OCI-LY7 (cell line): ENCODE measurements at regions not wholly inside any gene's neighbourhood (a gene's known extent, or its start where the extent isn't known, plus 50 kb on each side); places are given as distances from the start of the nearest gene placed in this dataset.

Experiments used
- BruUV-seq: library from RNA; stranded (reverse); fragments of 400-500 nt; replicated peaks from 2 replicates; lab custom pipeline; 2021; lab: Mats Ljungman, UMichigan
- CTCF ChIA-PET: fragments of 300-600 bp; sonication (Branson Sonifier 250); formaldehyde crosslinking; loops from one replicate; lab custom pipeline; 2022; ENCODE audit warnings: antibody characterized with exemption; ENCODE audit not compliant: unreplicated experiment; lab: Charles Lee
- POLR2A ChIA-PET: fragments of 300-600 bp; sonication (Branson Sonifier 250); formaldehyde crosslinking; loops from one replicate; lab custom pipeline; 2022; ENCODE audit warnings: antibody characterized with exemption; lab: Charles Lee
- DNase-seq: peaks from one replicate; pipeline ENCODE4 v3.0.0-alpha.2; 2015; ENCODE audit warnings: low spot score
- H2AFZ ChIP-seq: fragments of 200-600 bp; sonication (generic), shearing (Covaris generic); 2 replicates; pipeline ENCODE4 v1.6.1; 2014; ENCODE audit warnings: mild to moderate bottlenecking, antibody characterized with exemption, low read length, moderate library complexity
- H3K27ac ChIP-seq: fragments of 200-600 bp; sonication (generic); 2 replicates; pipeline ENCODE4 v1.5.1; 2014; ENCODE audit warnings: mixed run types, low read depth, mild to moderate bottlenecking, moderate library complexity, low read length, inconsistent platforms; ENCODE audit not compliant: poor library complexity, severe bottlenecking
- H3K36me3 ChIP-seq: fragments of 200-600 bp; sonication (generic); 2 replicates; pipeline ENCODE4 v1.6.1; 2014; ENCODE audit warnings: mild to moderate bottlenecking, antibody characterized with exemption, low read length, moderate library complexity, mixed read lengths; ENCODE audit not compliant: insufficient read depth
- H3K4me1 ChIP-seq: fragments of 200-600 bp; sonication (generic); 2 replicates; pipeline ENCODE4 v1.5.1; 2014; ENCODE audit warnings: mild to moderate bottlenecking, low read length; ENCODE audit not compliant: insufficient read depth, poor library complexity, severe bottlenecking
- H3K4me2 ChIP-seq: fragments of 200-600 bp; sonication (generic); 2 replicates; pipeline ENCODE4 v1.6.1; 2014; ENCODE audit warnings: mild to moderate bottlenecking, low read length
- H3K4me3 ChIP-seq: fragments of 200-600 bp; sonication (generic); 2 replicates; pipeline ENCODE4 v1.5.1; 2014; ENCODE audit warnings: mild to moderate bottlenecking, low read depth, low read length; ENCODE audit not compliant: poor library complexity, severe bottlenecking
- H3K79me2 ChIP-seq: fragments of 200-600 bp; sonication (generic); 2 replicates; pipeline ENCODE4 v1.6.1; 2016; ENCODE audit warnings: low read depth, mild to moderate bottlenecking, low read length, moderate library complexity, mixed read lengths; ENCODE audit not compliant: insufficient read depth
- H3K9me2 ChIP-seq: fragments of 200-600 bp; sonication (generic); 2 replicates; pipeline ENCODE4 v1.6.1; 2016; ENCODE audit warnings: mild to moderate bottlenecking, low read length, mixed read lengths; ENCODE audit not compliant: insufficient read depth
- H3K9me3 ChIP-seq: fragments of 200-600 bp; sonication (generic); 2 replicates; pipeline ENCODE4 v1.6.1; 2014; ENCODE audit warnings: mild to moderate bottlenecking, mixed run types, low read length, mixed read lengths
- H4K20me1 ChIP-seq: fragments of 200-600 bp; sonication (generic); 2 replicates; pipeline ENCODE4 v1.6.1; 2014; ENCODE audit warnings: mild to moderate bottlenecking, antibody characterized with exemption, low read length, moderate library complexity, mixed read lengths; ENCODE audit not compliant: insufficient read depth
- EZH2phosphoT487 ChIP-seq: fragments of 200-600 bp; sonication (generic); IDR thresholded peaks from 2 replicates; pipeline ENCODE4 v1.6.1; 2018; ENCODE audit warnings: low read depth, borderline replicate concordance, mild to moderate bottlenecking, mixed run types, antibody characterized with exemption, low read length, moderate library complexity, mixed read lengths
- intact Hi-C: fragments of 100-400 bp; cut with micrococcal nuclease; formaldehyde crosslinking; loops from one replicate; pipeline ENCODE4 v1.10.0; 2022; ENCODE audit not compliant: unreplicated experiment
- TF ChIP-seq, protein P1 (sequence below): fragments of 200-600 bp; sonication (generic); conservative IDR thresholded peaks from 2 replicates; pipeline ENCODE4 v1.5.1; 2014; ENCODE audit warnings: mild to moderate bottlenecking, antibody characterized with exemption, low read length, moderate library complexity, mixed read lengths

DNA sequence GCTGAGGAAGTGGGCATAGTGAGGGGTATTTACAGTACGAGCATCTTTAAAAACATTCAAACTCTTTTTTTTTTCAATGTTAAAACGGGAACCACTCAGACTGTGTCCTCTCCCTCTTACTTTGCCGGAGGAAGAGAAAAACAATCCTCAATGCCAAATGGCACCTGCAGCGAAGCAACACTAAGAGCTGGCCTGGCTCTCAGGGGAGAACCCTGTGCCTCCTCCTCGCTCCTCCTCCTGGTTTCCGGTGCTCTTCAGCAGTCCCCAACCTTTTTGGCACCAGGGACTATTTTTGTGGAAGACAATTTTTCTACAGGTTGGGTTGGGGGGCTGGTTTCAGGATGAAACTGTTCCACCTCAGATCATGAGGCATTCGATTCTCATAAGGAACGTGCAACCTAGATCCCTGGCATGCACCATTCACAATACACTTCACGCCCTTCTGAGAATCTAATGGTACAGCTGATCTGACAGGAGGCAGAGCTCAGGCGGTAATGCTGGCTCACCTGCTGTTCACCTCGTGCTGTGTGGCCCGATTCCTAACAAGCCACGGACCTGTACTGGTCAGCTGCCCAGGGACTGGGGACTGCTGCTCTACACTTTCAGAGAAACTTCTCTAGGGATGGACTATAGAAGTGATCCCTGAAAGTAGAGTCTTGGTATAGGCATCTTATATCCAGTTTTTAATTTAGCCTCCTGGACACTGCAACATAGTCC lies 404.1 kb downstream of the RAPGEF2 start:
- H2AFZ ChIP-seq: no peak overlapping the region
- no peaks in the 10 kb centered on the region for H3K79me2 ChIP-seq
- CTCF ChIA-PET: no interaction called here
- TF ChIP-seq, protein P1, sequence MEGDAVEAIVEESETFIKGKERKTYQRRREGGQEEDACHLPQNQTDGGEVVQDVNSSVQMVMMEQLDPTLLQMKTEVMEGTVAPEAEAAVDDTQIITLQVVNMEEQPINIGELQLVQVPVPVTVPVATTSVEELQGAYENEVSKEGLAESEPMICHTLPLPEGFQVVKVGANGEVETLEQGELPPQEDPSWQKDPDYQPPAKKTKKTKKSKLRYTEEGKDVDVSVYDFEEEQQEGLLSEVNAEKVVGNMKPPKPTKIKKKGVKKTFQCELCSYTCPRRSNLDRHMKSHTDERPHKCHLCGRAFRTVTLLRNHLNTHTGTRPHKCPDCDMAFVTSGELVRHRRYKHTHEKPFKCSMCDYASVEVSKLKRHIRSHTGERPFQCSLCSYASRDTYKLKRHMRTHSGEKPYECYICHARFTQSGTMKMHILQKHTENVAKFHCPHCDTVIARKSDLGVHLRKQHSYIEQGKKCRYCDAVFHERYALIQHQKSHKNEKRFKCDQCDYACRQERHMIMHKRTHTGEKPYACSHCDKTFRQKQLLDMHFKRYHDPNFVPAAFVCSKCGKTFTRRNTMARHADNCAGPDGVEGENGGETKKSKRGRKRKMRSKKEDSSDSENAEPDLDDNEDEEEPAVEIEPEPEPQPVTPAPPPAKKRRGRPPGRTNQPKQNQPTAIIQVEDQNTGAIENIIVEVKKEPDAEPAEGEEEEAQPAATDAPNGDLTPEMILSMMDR: no peak
- no peak for TF ChIP-seq EZH2phosphoT487
- no peaks in the 10 kb centered on the region for H3K36me3 ChIP-seq
- no peak for DNase-seq
- intact Hi-C loops: no loop called here
- H3K4me3 ChIP-seq: no peak overlapping the region
- H3K9me2 ChIP-seq: no peaks in the 10 kb centered on the region
- H4K20me1 ChIP-seq: no peaks in the 10 kb centered on the region
- no peaks in the 10 kb centered on the region for H3K4me1 ChIP-seq
- H3K4me2 ChIP-seq: no peak overlapping the region
- BruUV-seq: no TSS peak
- POLR2A ChIA-PET: no interaction called here
- H3K9me3 ChIP-seq: no peaks in the 10 kb centered on the region
- H3K27ac ChIP-seq: no peak overlapping the region

DNA sequence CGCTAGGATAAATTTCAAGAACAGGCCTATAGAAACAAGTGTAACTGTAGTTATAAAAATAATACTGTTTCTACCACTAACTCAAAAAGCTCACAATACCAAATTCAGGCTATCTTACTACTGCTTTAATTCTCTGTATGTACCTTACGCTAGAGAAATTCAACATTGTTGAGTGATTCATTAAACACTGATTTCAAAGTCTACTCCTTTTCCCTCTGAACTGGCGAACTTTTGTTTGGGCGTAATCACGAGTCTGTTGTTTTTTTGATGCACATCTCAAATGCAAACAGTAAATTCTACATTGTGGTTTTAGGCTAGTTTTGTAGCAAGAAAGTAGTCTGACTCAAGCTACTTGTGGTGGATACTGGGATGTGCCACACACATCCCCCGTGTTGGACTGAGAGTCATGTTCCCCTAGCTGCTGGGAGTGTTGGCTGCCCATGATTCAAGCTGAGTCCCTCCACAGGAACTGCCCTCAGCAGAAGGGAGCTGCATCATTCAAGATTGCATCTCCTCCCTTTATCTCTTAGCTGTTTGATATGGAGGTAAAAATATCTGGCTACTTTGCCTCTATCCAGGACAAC lies 406.1 kb downstream of the RAPGEF2 start:
- Histone ChIP-seq H3K79me2 (no peaks in the 10 kb centered on the region), H3K9me2 (no peaks in the 10 kb centered on the region), H3K4me1 (no peaks in the 10 kb centered on the region), H3K27ac (no peak overlapping the region), H3K9me3 (no peaks in the 10 kb centered on the region), H4K20me1 (no peaks in the 10 kb centered on the region), H3K4me2 (no peak overlapping the region), H3K4me3 (no peak overlapping the region), H3K36me3 (no peaks in the 10 kb centered on the region), H2AFZ (no peak overlapping the region)
- no peak for DNase-seq
- no TSS peak for BruUV-seq
- ChIA-PET POLR2A (interaction anchor here (1.0 kb wide), 1 partner anchor 45 kb away, joined by 3 read pairs; no protein-coding TSS in a partner anchor), CTCF (no interaction called here)
- TF ChIP-seq, protein P1: no peak
- no peak for TF ChIP-seq EZH2phosphoT487
- intact Hi-C loops: no loop called here

- H3K79me2 ChIP-seq: no peaks in the 10 kb centered on the region
- DNase-seq: no peak
- intact Hi-C loops: no loop called here
- H3K4me3 ChIP-seq: no peak overlapping the region
- no peak overlapping the region for H3K27ac ChIP-seq
- no peaks in the 10 kb centered on the region for H3K36me3 ChIP-seq
- no peaks in the 10 kb centered on the region for H3K4me1 ChIP-seq
- no peaks in the 10 kb centered on the region for H3K9me3 ChIP-seq
- BruUV-seq: no TSS peak
- H4K20me1 ChIP-seq: no peaks in the 10 kb centered on the region
- TF ChIP-seq, protein P1: no peak
- TF ChIP-seq EZH2phosphoT487: no peak
- POLR2A ChIA-PET: no interaction called here
- H3K9me2 ChIP-seq: no peaks in the 10 kb centered on the region
- H2AFZ ChIP-seq: no peak overlapping the region
- H3K4me2 ChIP-seq: no peak overlapping the region
- CTCF ChIA-PET: no interaction called here
Measured at GRCh38 chr4:159512348-159512747, 409.5 kb downstream of the RAPGEF2 start.
